GM12878 (cell line): ENCODE measurements at regions not wholly inside any gene's neighbourhood (a gene's known extent, or its start where the extent isn't known, plus 50 kb on each side); places are given as distances from the start of the nearest gene placed in this dataset.

Experiments
- ATAC-seq: fragments of 200-7000 bp; cut with Tn5 transposase; 3 replicates; pipeline ENCODE4 v1.9.1; 2020; ENCODE audit warnings: mild to moderate bottlenecking, moderate library complexity
- BruUV-seq: library from RNA; stranded (reverse); fragments of 400-500 nt; replicated peaks from 2 replicates; lab custom pipeline; 2021; lab: Mats Ljungman, UMichigan
- CTCF ChIA-PET: fragments of 300-600 bp; sonication (Branson Sonifier 250); formaldehyde crosslinking; extraction: SDS; loops from one replicate; lab custom pipeline; 2021; ENCODE audit warnings: inconsistent platforms; lab: Yijun Ruan, JAX
- POLR2A ChIA-PET: fragments of 350-600 bp; formaldehyde crosslinking; extraction: SDS; loops from one replicate; lab custom pipeline; 2021; ENCODE audit warnings: inconsistent platforms; lab: Charles Lee
- RAD21 ChIA-PET: fragments of 300-600 bp; sonication (Branson Sonifier 250); formaldehyde crosslinking; loops from one replicate; lab custom pipeline; 2023; ENCODE audit warnings: antibody characterized with exemption; ENCODE audit not compliant: unreplicated experiment; lab: Charles Lee
- SMC1A ChIA-PET: fragments of 300-600 bp; sonication (Branson Sonifier 250); formaldehyde crosslinking; loops from one replicate; lab custom pipeline; 2023; ENCODE audit not compliant: unreplicated experiment, uncharacterized antibody; lab: Charles Lee
- DNase-seq: peaks from one replicate; pipeline ENCODE4 v3.0.0-alpha.2; 2011; ENCODE audit warnings: low read depth, low spot score
- FAIRE-seq: peaks from 3 replicates; lab custom pipeline; 2011; peaks lifted over from hg19 to GRCh38; lab: Jason Lieb, UNC
- H2AFZ ChIP-seq: 2 replicates; pipeline ENCODE4 v1.6.0; 2011; ENCODE audit warnings: low read depth, low read length, control low read depth; ENCODE audit not compliant: control insufficient read depth
- H3K27ac ChIP-seq: 2 replicates; pipeline ENCODE4 v1.5.1; 2011; ENCODE audit warnings: control low read depth; ENCODE audit not compliant: control insufficient read depth, insufficient read depth
- H3K27me3 ChIP-seq, 2 experiments: replicated peaks in 1 of 2; 2 replicates each; pipeline versions ENCODE4 v1.6.0 to v1.6.1; 2011; ENCODE audit warnings: low read length in 1 of 2; ENCODE audit not compliant: control insufficient read depth in 2 of 2, insufficient read depth in 2 of 2
- H3K36me3 ChIP-seq, 2 experiments: 2 replicates each; pipeline ENCODE4 v1.5.1; 2011; ENCODE audit warnings: low read length in 1 of 2; ENCODE audit not compliant: control insufficient read depth in 2 of 2, insufficient read depth in 2 of 2
- H3K4me1 ChIP-seq: 2 replicates; pipeline ENCODE4 v1.6.1; 2011; ENCODE audit warnings: mild to moderate bottlenecking, low read length, moderate library complexity, mixed read lengths; ENCODE audit not compliant: control insufficient read depth, insufficient read depth
- H3K4me2 ChIP-seq: 2 replicates; pipeline ENCODE4 v1.6.0; 2011; ENCODE audit warnings: control low read depth; ENCODE audit not compliant: control insufficient read depth, insufficient read depth
- H3K4me3 ChIP-seq: fragments of 200-600 bp; sonication (generic); 2 replicates; pipeline ENCODE4 v1.5.1; 2016
- H3K79me2 ChIP-seq: 2 replicates; pipeline ENCODE4 v1.6.0; 2011; ENCODE audit warnings: low read length; ENCODE audit not compliant: control insufficient read depth, insufficient read depth
- H3K9ac ChIP-seq: 2 replicates; pipeline ENCODE4 v1.8.0; 2011; ENCODE audit warnings: low read length, control low read depth, mixed read lengths; ENCODE audit not compliant: control insufficient read depth, insufficient read depth
- H3K9me3 ChIP-seq: replicated peaks from 3 replicates; pipeline ENCODE4 v1.5.1; 2011; ENCODE audit warnings: mild to moderate bottlenecking, low read length; ENCODE audit not compliant: control insufficient read depth, insufficient read depth
- H4K20me1 ChIP-seq: 2 replicates; pipeline ENCODE4 v1.6.0; 2011; ENCODE audit not compliant: control insufficient read depth, insufficient read depth
- CREB1 ChIP-seq: IDR thresholded peaks from 2 replicates; pipeline ENCODE4 v1.6.1; 2012; ENCODE audit warnings: low read depth, mild to moderate bottlenecking, inconsistent platforms
- ELK1 ChIP-seq: IDR thresholded peaks from 2 replicates; pipeline ENCODE4 v1.6.1; 2012; ENCODE audit warnings: low read depth, low read length, improper control_type of control experiment
- ETV6 ChIP-seq, 2 experiments: fragments of 450-650 bp in 1 of 2; IDR thresholded peaks in 1 of 2; conservative IDR thresholded peaks in 1 of 2; 2 replicates each; pipeline ENCODE4 v1.6.1; 2014; ENCODE audit warnings: antibody characterized with exemption in 1 of 2, borderline replicate concordance in 1 of 2, low read depth in 1 of 2, mild to moderate bottlenecking in 1 of 2, moderate library complexity in 1 of 2
- EZH2 ChIP-seq: IDR thresholded peaks from 2 replicates; pipeline ENCODE4 v1.6.1; 2012; ENCODE audit warnings: low read depth, mild to moderate bottlenecking, control low read depth, inconsistent platforms, low read length, borderline replicate concordance; ENCODE audit not compliant: control insufficient read depth
- HDGF ChIP-seq: fragments of 450-650 bp; IDR thresholded peaks from 2 replicates; pipeline ENCODE4 v1.6.1; 2016; ENCODE audit warnings: antibody characterized with exemption
- JUND ChIP-seq: IDR thresholded peaks from 2 replicates; pipeline ENCODE4 v1.6.1; 2012; ENCODE audit warnings: low read depth, mild to moderate bottlenecking, low read length, improper control_type of control experiment, moderate library complexity
- MEF2B ChIP-seq: fragments of 450-650 bp; IDR thresholded peaks from 2 replicates; pipeline ENCODE4 v1.6.1; 2018; ENCODE audit warnings: mild to moderate bottlenecking, moderate library complexity; ENCODE audit not compliant: partially characterized antibody, poor library complexity, severe bottlenecking
- MXI1 ChIP-seq: fragments of 150-350 bp; IDR thresholded peaks from 2 replicates; pipeline ENCODE4 v1.6.1; 2011; ENCODE audit warnings: low read depth, mild to moderate bottlenecking, inconsistent platforms, low read length, improper control_type of control experiment
- NFIC ChIP-seq: IDR thresholded peaks from 2 replicates; pipeline ENCODE4 v1.6.1; 2012; ENCODE audit warnings: low read depth, mild to moderate bottlenecking, inconsistent platforms, low read length, moderate library complexity
- POU2F2 ChIP-seq: IDR thresholded peaks from 3 replicates; pipeline ENCODE4 v1.6.1; 2011; ENCODE audit warnings: low read depth, mild to moderate bottlenecking, low read length, borderline replicate concordance
- PRDM15 ChIP-seq: fragments of 450-650 bp; formaldehyde crosslinking; IDR thresholded peaks from 2 replicates; pipeline ENCODE4 v1.4.0; 2020; ENCODE audit warnings: mild to moderate bottlenecking, moderate library complexity
- RAD51 ChIP-seq: fragments of 450-650 bp; IDR thresholded peaks from 2 replicates; pipeline ENCODE4 v1.6.1; 2016; ENCODE audit warnings: moderate library complexity, mild to moderate bottlenecking, inconsistent platforms
- RBBP5 ChIP-seq: fragments of 200-600 bp; sonication (generic); conservative IDR thresholded peaks from 2 replicates; pipeline ENCODE4 v1.6.1; 2016
- RCOR1 ChIP-seq: conservative IDR thresholded peaks from 2 replicates; pipeline ENCODE4 v1.6.1; 2012; ENCODE audit warnings: low read depth, low read length, improper control_type of control experiment
- SMC3 ChIP-seq: IDR thresholded peaks from 2 replicates; pipeline ENCODE4 v1.6.1; 2011; ENCODE audit warnings: low read length, improper control_type of control experiment, borderline replicate concordance
- WRNIP1 ChIP-seq: IDR thresholded peaks from 2 replicates; pipeline ENCODE4 v1.6.1; 2011; ENCODE audit warnings: low read depth, low read length, improper control_type of control experiment, borderline replicate concordance
- ZBTB33 ChIP-seq: fragments of 450-650 bp; IDR thresholded peaks from 2 replicates; pipeline ENCODE4 v1.6.1; 2017; ENCODE audit warnings: mild to moderate bottlenecking
- ZSCAN29 ChIP-seq: fragments of 450-650 bp; IDR thresholded peaks from 2 replicates; pipeline ENCODE4 v1.6.1; 2017; ENCODE audit warnings: mild to moderate bottlenecking, moderate library complexity
- WGBS: methylation state at CpG from one replicate; pipeline ENCODE4 v1.1.6; 2016; ENCODE audit warnings: low lambda C conversion rate; ENCODE audit not compliant: insufficient replicate concordance, insufficient coverage; ENCODE audit errors: missing lambda C conversion rate; 5-methylcytosine and 5-hydroxymethylcytosine counted together
- in situ Hi-C: fragments of 300-500 bp; cut with MboI; formaldehyde crosslinking; loops from 9 replicates; pipeline ENCODE4 v1.14.3; 2018; ENCODE audit warnings: mixed read lengths
- intact Hi-C: fragments of 100-400 bp; cut with micrococcal nuclease; formaldehyde crosslinking; loops from one replicate; pipeline ENCODE4 v1.14.2; 2022; ENCODE audit not compliant: unreplicated experiment

GRCh38 chr14:56463271-56463890 is 116.2 kb upstream of the TMEM260 start:
- H3K79me2 ChIP-seq, result no peaks in the 10 kb centered on the region
- no TSS peak for BruUV-seq
- POLR2A ChIA-PET, result no interaction called here
- in situ Hi-C loops (no loop called here), intact Hi-C loops (no loop called here)
- FAIRE-seq, result no peak
- H3K4me2 ChIP-seq, result no peak overlapping the region
- H3K9me3 ChIP-seq, result no peaks in the 10 kb centered on the region
- TF ChIP-seq MXI1 (no peak), HDGF (no peak), CREB1 (no peak), ZSCAN29 (no peak), ZBTB33 (no peak), EZH2 (no peak), JUND (no peak), MEF2B (no peak), ELK1 (no peak), NFIC (no peak), RCOR1 (no peak), POU2F2 (no peak), WRNIP1 (no peak), ETV6 (conservative IDR thresholded peaks at IDR 0.05 in 1 of 2, IDR thresholded peaks at IDR 0.05 in 1 of 2; ENCODE audit: borderline replicate concordance in 1 of 2, low read depth in 1 of 2) (no peak), RAD51 (no peak), RBBP5 (no peak), PRDM15 (CRISPR knock-in tag) (no peak), SMC3 (no peak)
- no peak overlapping the region for H3K27ac ChIP-seq
- no peaks in the 10 kb centered on the region for H3K4me1 ChIP-seq
- H3K27me3 ChIP-seq, result no peaks in the 10 kb centered on the region
- no peaks in the 10 kb centered on the region for H3K36me3 ChIP-seq
- H4K20me1 ChIP-seq, result no peaks in the 10 kb centered on the region
- 0% methylated on average over 3 of the region's 3 CpGs for WGBS
- ATAC-seq, result no peak
- SMC1A ChIA-PET, result no interaction called here
- H3K9ac ChIP-seq, result no peak overlapping the region
- no peak overlapping the region for H3K4me3 ChIP-seq
- CTCF ChIA-PET, result interaction anchor here (4.2 kb wide), 1 partner anchor 11 kb away, joined by 30 read pairs; no protein-coding TSS in a partner anchor
- RAD21 ChIA-PET, result interaction anchor here (2.0 kb wide), 1 partner anchor 11 kb away, joined by 5 read pairs; no protein-coding TSS in a partner anchor
- H2AFZ ChIP-seq, result no peak overlapping the region
- DNase-seq, result no peak
